ENCODE measurements at regions not wholly inside any gene's neighbourhood (a gene's known extent, or its start where the extent isn't known, plus 50 kb on each side); places are given as distances from the start of the nearest gene placed in this dataset.
A peak's percentile ranks its signal among the peaks of the same experiment; 100 is the strongest.

- no peak for DNase-seq (ENCODE audit: low read depth, low spot score)
Observed at GRCh38 chr17:72258711-72259110, 137.9 kb downstream of the SOX9 start.

- DNase-seq (ENCODE audit: low read depth, low spot score) = no peak
Observed at GRCh38 chr17:72259922-72260321, 139.1 kb downstream of the SOX9 start.

GRCh38 chr17:72262766-72263165 lies 141.9 kb downstream of the SOX9 start:
- no peak for DNase-seq (ENCODE audit: low read depth, low spot score)

GRCh38 chr17:72264682-72265405 lies 144.0 kb downstream of the SOX9 start:
- no peak for DNase-seq (ENCODE audit: low read depth, low spot score)

GRCh38 chr17:72266112-72266775 lies 145.4 kb downstream of the SOX9 start:
- DNase-seq (ENCODE audit: low read depth, low spot score) = no peak

- no peak for DNase-seq (ENCODE audit: low read depth, low spot score)
Observed at GRCh38 chr17:72267601-72268000, 146.8 kb downstream of the SOX9 start.

- no peak for DNase-seq (ENCODE audit: low read depth, low spot score)
Observed at GRCh38 chr17:72268431-72268830, 147.6 kb downstream of the SOX9 start.

GRCh38 chr17:72270273-72270924 lies 149.6 kb downstream of the SOX9 start:
- peak; percentile 16 for DNase-seq (ENCODE audit: low read depth, low spot score)

- DNase-seq (ENCODE audit: low read depth, low spot score) = no peak
Observed at GRCh38 chr17:72271603-72272002, 150.8 kb downstream of the SOX9 start.

- DNase-seq (ENCODE audit: low read depth, low spot score) = no peak
Observed at GRCh38 chr17:72273289-72274056, 152.7 kb downstream of the SOX9 start.

- no peak for DNase-seq (ENCODE audit: low read depth, low spot score)
Observed at GRCh38 chr17:72274614-72275013, 153.8 kb downstream of the SOX9 start.

GRCh38 chr17:72280881-72281280 lies 160.1 kb downstream of the SOX9 start:
- no peak for DNase-seq (ENCODE audit: low read depth, low spot score)

GRCh38 chr17:72282439-72283029 lies 161.7 kb downstream of the SOX9 start:
- no peak for DNase-seq (ENCODE audit: low read depth, low spot score)

GRCh38 chr17:72284806-72285205 lies 164.0 kb downstream of the SOX9 start:
- no peak for DNase-seq (ENCODE audit: low read depth, low spot score)

GRCh38 chr17:72287586-72287985 lies 166.8 kb downstream of the SOX9 start:
- no peak for DNase-seq (ENCODE audit: low read depth, low spot score)

GRCh38 chr17:72294487-72294893 lies 173.7 kb downstream of the SOX9 start:
- DNase-seq (ENCODE audit: low read depth, low spot score) = no peak

GRCh38 chr17:72295916-72296315 lies 175.1 kb downstream of the SOX9 start:
- DNase-seq (ENCODE audit: low read depth, low spot score) = no peak

GRCh38 chr17:72296456-72296855 lies 175.6 kb downstream of the SOX9 start:
- DNase-seq (ENCODE audit: low read depth, low spot score) = no peak

- DNase-seq (ENCODE audit: low read depth, low spot score) = no peak
Observed at GRCh38 chr17:72297326-72298115, 176.7 kb downstream of the SOX9 start.

GRCh38 chr17:72299100-72299499 lies 178.3 kb downstream of the SOX9 start:
- DNase-seq (ENCODE audit: low read depth, low spot score) = no peak

- no peak for DNase-seq (ENCODE audit: low read depth, low spot score)
Observed at GRCh38 chr17:72299592-72299991, 178.8 kb downstream of the SOX9 start.
